Stimulated activated CD4-positive, alpha-beta T cell treated with anti-CD3 and anti-CD28 coated beads, Interleukin-4, amount 100 ng/mL, for 24 hours (primary cell): ENCODE measurements at regions not wholly inside any gene's neighbourhood (a gene's known extent, or its start where the extent isn't known, plus 50 kb on each side); places are given as distances from the start of the nearest gene placed in this dataset.
"Not testable (repeated sequence)": the region's sequence is repeated elsewhere in the genome, so short reads cannot be mapped to it uniquely, and the experiment has no call there.

Source experiments
- DNase-seq: peaks from one replicate; pipeline ENCODE4 v3.0.0-alpha.2; 2020

DNA sequence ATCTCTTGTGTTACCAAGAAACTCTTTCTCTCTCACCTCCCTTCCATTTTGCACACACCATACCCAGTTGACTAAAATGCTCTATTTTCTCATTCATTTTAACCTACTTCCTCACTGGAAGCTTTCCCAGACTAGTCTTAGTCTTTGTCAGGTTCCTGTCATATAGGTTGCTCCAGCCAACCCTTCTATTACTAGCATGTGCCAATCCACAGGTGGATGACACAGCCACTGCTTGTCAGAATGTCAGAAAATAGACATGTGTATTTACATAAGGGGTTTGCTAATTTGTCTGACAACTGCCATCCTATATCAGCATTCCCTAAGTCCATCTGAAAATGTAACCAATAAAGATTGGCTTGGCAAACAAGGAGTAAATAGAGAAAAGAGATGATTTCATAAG is 239.2 kb upstream of the SMIM31 start:
- no peak for DNase-seq

- no peak for DNase-seq
Measured at GRCh38 chr4:164524789-164525188, 229.1 kb upstream of the SMIM31 start.

DNA sequence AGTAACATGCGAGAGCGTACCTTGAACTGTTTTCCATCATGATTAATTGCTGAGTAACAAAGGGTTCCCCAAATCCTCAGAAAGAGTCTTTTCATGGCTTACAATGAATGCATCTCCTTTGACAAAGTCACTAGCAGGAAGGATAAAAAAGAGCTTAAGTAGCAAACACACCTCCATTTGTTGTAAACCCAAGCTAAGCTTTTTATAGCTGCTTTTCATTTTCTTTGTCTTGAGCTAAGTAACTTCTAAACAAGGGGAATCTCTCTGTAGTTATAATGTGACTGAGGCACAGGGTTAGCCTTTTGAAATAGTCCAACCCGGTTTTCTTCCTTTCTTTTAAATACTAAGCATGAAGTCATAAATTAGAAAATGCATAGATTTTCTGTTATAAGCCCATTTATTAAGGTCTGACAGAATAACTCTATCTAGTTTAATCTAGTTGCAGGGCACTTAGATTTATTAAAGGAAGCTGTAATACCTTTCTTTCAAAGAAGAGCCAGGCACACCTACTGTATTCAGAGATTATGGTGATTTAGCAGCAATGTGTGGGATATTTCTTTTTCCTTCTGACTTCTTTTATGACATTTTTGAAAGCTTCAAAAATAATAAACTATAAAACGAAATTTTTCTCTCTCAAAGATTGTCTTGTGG is 226.9 kb upstream of the SMIM31 start:
- no peak for DNase-seq

GRCh38 chr4:164529058-164529457 is 224.9 kb upstream of the SMIM31 start:
- no peak for DNase-seq

GRCh38 chr4:164529486-164529885 is 224.4 kb upstream of the SMIM31 start:
- no peak for DNase-seq

GRCh38 chr4:164531336-164531735 is 222.6 kb upstream of the SMIM31 start:
- no peak for DNase-seq

GRCh38 chr4:164536814-164537213 is 217.1 kb upstream of the SMIM31 start:
- no peak for DNase-seq

DNA sequence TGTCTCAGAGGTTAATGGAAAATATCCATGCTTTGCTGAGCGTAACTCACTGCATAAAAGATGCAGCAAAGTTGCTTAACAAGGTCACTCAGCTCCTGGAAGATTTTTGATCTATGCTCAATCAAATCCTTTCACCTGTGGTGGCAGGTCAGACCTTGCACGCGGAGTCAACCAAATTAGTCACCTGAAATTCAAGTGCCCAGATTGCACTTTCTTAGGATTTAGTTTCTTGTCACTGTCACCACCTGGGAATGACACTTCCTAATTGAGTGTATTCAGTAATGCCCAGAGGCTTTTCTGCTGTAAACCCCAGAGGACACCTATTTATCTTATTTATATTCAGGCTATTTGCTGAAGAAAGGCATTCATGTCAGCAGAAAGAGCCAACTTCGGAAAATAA is 215.8 kb upstream of the SMIM31 start:
- DNase-seq = no peak

GRCh38 chr4:164540987-164541386 is 212.9 kb upstream of the SMIM31 start:
- DNase-seq = no peak

GRCh38 chr4:164542431-164542830 is 211.5 kb upstream of the SMIM31 start:
- DNase-seq = no peak

DNA sequence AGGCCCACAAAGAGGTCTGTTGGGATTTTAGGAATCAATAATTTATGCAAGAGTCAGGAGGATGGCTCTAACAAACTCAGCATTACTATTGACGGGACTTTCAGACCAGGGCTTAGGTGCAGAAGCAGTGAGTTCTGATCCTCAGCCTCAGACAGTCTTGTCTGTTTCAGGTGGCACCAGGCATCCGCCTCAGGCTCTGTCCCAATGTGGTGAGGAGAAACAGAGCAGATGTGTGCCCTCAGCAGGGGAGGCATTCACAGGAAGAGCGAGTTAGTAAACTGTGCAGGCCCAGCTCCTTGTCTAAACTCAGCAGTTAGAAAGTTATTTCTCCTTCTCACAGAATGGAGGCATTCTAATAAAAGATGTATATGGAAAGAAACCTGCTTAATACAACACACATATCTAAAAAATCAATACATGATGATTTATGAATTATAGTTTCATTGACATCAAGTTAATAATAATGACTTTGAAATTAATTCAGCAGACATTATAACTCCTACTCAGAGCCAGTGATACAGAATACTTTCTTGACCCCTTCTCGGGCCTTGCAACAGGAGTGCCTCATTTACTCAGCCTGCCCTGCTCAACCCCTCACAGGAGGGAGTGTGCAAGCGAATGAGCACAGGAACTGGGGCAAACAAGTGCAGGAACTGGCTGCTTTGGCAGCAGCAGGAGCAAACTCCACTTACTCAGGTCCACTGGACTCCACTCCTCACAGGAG is 202.8 kb upstream of the SMIM31 start:
- DNase-seq = no peak

DNA sequence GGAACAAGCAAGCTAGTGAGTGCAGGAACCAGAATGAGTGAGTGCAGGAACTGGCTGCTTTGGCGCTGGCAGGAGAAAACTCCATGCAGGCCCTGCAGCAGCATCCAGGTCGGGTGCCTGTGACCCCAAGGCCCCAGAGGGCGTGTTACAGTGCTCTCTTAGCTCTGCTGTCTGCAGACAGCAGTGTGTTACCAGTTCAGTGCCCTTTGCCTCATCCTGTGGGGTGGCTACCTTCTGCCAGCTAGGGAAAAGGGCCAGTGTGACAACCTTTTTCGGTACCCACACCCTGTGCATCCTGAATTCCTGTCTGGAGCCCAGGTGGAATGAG is 202.3 kb upstream of the SMIM31 start:
- no peak for DNase-seq

- DNase-seq = no peak
Measured at GRCh38 chr4:164571593-164572390, 182.1 kb upstream of the SMIM31 start.

DNA sequence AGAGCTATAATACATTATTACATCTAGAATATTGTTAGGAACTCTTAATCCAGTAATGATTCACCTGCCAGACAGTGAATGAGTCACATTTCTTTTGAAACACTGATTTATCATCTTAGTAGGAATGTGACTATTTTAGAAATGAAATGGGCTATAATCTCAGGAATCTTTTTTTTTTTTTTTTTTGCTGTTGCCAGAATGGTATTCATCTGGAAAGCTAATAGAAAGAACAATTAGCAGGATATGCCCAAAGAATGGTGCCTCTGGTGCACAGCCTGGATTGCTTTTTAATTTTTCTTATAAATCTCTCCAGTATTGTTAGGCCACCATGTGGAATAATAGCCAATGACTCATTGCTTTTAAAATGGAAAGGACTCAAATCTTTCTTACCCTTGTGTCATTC is 181.1 kb upstream of the SMIM31 start:
- no peak for DNase-seq

GRCh38 chr4:164575861-164576260 is 178.1 kb upstream of the SMIM31 start:
- no peak for DNase-seq

- DNase-seq = no peak
Measured at GRCh38 chr4:164579270-164579942, 174.5 kb upstream of the SMIM31 start.

DNA sequence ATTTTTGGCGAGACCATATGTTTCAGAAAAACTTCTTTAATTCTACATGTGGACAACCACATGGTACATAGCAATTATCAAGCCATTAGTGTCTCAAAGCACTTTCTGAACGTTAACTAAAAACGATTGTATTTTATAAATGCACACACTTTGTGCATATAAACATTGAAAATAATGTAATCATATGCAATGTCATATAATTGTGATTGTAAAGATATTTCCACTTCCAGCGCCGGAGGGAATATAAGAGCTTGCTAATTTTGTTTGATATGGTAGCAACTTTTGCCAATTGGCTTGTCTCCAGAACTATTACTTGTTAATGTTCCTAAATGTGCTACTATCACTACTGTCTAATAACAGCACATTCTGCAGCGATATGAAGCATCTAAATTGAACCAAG is 162.3 kb upstream of the SMIM31 start:
- DNase-seq = no peak

DNA sequence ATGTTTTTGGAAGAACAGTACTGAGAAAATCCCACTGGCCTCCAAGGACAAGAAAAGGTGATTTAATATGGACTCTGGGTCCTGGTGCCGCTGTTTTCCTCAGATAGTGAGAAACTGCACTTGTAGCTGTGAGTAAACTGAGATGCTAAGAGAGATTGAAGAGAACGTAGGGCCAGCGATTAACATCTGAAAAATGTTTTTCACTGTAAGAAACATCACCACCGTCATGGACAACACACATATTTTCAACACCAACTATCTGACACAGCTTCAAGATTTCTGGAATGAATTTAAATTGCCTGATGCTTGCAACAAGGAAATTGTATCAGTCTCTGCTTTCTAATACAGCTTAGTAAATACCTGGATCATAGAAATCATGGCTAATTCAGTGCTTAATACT is 158.2 kb upstream of the SMIM31 start:
- no peak for DNase-seq

DNA sequence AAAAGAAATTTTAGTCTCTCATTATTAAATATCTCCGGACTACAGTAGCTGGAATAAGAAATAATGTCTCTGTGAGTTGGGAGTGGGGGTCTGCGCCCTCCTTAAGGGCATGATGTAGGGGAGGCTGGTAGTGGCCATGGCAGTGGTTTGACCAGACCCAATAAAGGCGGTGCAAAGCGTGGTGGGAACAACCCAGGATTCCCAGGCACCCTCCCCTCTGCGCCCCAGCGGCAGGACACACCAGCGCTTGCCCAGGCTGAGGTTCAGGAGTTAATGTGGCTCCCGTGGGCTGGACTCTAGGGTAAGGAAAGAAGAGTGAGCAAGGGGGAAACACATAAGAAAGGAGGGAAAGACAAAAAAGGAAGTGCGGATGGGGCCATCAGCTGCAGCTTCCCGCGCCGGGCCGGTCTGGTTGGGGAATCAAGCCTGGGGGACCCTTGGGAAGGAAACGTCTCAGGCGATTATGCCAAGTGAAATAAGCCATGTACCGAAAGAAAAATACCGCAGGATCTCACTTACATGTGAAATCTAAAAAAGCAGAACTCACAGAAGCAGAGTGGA is 157.5 kb upstream of the SMIM31 start:
- no peak for DNase-seq

GRCh38 chr4:164596927-164597326 is 157.0 kb upstream of the SMIM31 start:
- DNase-seq = no peak

DNA sequence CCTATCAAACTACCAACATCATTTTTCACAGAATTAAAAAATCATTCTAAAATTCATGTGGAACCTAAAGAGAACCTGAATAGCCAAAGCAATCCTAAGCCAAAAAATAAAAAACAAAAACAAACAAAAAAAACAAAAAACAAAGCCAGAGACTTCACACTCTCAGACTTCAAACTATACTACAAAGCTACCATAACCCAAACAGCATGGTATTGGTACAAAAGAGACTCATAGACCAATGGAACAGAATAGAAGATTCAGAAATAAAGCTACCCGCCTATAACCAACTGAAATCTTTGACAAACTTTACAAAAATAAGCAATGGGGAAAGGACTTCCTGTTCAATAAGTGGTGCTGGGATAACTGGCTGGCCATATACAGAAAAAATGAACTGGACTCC is 152.3 kb upstream of the SMIM31 start:
- DNase-seq = no peak

DNA sequence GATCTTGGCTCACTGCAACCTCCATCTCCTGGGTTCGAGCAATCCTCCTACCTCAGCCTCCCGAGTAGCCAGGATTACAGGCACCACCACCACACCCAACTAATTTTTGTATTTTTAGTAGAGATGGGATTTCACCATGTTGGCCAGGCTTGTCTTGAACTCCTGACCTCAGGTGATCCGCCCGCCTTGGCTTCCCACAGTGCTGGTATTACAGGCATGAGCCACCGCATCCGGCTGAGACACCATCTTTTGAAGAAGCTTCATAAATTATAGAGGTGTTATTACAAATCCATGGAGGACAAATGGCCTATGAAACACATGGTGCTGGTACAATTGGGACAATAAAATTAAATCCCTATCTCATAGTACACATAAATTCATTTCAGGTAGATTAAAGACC is 148.1 kb upstream of the SMIM31 start:
- not testable (repeated sequence) for DNase-seq

GRCh38 chr4:164606478-164606877 is 147.5 kb upstream of the SMIM31 start:
- DNase-seq = no peak
